ENCODE measurements at regions not wholly inside any gene's neighbourhood (a gene's known extent, or its start where the extent isn't known, plus 50 kb on each side); places are given as distances from the start of the nearest gene placed in this dataset.

DNA sequence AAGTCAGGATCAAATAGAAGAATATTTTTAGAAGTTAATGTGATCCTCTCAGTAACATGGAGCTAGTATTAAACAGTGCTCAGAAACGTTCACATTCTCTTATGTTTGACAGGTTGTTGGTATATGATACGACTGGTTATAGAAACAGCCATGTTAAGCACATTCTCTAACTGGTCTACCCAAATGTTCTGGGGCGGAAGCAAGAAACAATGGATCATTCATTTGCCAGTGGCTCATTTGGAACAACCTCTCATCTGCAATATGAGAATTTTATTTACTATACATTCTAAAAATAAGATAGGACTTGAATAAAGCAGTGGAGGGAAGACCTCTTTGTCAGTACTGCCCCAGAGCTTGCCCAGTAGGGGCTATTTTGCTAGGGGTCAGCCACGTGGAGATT, 167.1 kb upstream of the FAM98A start:
- H3K4me3 Mint-ChIP-seq, result no peak overlapping the region
- H3K9me3 Mint-ChIP-seq, result no peaks in the 10 kb centered on the region
- no peaks in the 10 kb centered on the region for H3K4me1 Mint-ChIP-seq

DNA sequence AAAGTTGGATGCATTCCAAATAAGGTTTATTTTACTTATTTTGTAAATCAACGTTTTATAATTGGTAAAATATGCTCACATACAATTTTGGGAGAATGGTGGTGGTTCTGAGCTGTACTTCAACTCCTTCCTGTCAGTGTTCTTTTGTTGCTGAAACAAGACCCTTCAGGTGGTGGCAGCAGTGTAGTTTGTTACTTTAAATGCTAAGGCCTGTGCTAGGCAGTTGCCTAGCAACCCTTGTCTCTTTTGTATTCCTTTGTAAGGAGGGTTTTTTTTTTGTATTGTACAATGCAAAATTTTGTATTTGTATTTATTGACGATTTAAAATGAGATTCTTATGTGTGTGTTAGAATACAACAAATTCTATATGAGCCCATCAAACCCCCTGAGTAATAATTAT, 166.0 kb upstream of the FAM98A start:
- intact Hi-C loops (cut with micrococcal nuclease), result no loop called here
- H3K4me1 Mint-ChIP-seq, result no peaks in the 10 kb centered on the region
- H3K36me3 Mint-ChIP-seq (ENCODE audit: low read depth), result no peaks in the 10 kb centered on the region
- no peak for ATAC-seq (ENCODE audit: low read depth)
- H3K4me3 Mint-ChIP-seq, result no peak overlapping the region
- POLR2A ChIA-PET, result no interaction called here
- H3K27ac Mint-ChIP-seq, result no peak overlapping the region
- TF ChIP-seq, protein P1, sequence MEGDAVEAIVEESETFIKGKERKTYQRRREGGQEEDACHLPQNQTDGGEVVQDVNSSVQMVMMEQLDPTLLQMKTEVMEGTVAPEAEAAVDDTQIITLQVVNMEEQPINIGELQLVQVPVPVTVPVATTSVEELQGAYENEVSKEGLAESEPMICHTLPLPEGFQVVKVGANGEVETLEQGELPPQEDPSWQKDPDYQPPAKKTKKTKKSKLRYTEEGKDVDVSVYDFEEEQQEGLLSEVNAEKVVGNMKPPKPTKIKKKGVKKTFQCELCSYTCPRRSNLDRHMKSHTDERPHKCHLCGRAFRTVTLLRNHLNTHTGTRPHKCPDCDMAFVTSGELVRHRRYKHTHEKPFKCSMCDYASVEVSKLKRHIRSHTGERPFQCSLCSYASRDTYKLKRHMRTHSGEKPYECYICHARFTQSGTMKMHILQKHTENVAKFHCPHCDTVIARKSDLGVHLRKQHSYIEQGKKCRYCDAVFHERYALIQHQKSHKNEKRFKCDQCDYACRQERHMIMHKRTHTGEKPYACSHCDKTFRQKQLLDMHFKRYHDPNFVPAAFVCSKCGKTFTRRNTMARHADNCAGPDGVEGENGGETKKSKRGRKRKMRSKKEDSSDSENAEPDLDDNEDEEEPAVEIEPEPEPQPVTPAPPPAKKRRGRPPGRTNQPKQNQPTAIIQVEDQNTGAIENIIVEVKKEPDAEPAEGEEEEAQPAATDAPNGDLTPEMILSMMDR (IDR thresholded peaks at IDR 0.05), result no peak
- CTCF ChIA-PET, result no interaction called here
- no peaks in the 10 kb centered on the region for H3K27me3 Mint-ChIP-seq
- no peaks in the 10 kb centered on the region for H3K9me3 Mint-ChIP-seq
- DNase-seq, result no peak

More for the DNA sequence above, 167.1 kb upstream of the FAM98A start:
- intact Hi-C loops (cut with micrococcal nuclease), result no loop called here
- Mint-ChIP-seq H3K27ac (no peak overlapping the region), H3K36me3 (ENCODE audit: low read depth) (no peaks in the 10 kb centered on the region), H3K27me3 (no peaks in the 10 kb centered on the region)
- ATAC-seq (ENCODE audit: low read depth) (no peak), DNase-seq (no peak)
- TF ChIP-seq, protein P1 (IDR thresholded peaks at IDR 0.05), result no peak
- ChIA-PET CTCF (no interaction called here), POLR2A (no interaction called here)

DNA sequence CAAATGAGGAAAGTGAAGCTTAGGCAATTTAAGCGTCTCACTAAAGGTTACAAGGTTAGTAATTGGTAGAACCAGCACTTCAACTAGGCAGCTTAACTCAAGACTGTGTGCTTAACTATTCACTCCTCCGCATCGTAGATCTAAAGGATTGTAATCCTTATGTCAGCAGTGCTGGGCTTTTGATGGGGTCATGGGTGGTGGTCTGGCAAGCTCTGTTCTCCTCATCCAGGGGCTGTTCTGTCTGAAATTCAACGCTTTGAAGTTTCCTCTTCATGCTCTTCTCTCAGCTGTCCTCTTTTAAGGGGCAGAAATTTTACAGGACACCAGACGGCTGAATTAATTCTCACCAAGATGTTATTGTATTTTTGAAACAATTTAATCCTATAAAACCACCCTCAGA, 165.5 kb upstream of the FAM98A start:
- H3K4me3 Mint-ChIP-seq, result no peak overlapping the region
- CTCF ChIA-PET, result no interaction called here
- H3K9me3 Mint-ChIP-seq, result no peaks in the 10 kb centered on the region
- H3K36me3 Mint-ChIP-seq (ENCODE audit: low read depth), result no peaks in the 10 kb centered on the region
- H3K4me1 Mint-ChIP-seq, result no peaks in the 10 kb centered on the region
- TF ChIP-seq, protein P1 (IDR thresholded peaks at IDR 0.05), result no peak
- ATAC-seq (ENCODE audit: low read depth) (no peak), DNase-seq (no peak)
- H3K27me3 Mint-ChIP-seq, result no peaks in the 10 kb centered on the region
- intact Hi-C loops (cut with micrococcal nuclease), result no loop called here
- POLR2A ChIA-PET, result no interaction called here
- no peak overlapping the region for H3K27ac Mint-ChIP-seq

DNA sequence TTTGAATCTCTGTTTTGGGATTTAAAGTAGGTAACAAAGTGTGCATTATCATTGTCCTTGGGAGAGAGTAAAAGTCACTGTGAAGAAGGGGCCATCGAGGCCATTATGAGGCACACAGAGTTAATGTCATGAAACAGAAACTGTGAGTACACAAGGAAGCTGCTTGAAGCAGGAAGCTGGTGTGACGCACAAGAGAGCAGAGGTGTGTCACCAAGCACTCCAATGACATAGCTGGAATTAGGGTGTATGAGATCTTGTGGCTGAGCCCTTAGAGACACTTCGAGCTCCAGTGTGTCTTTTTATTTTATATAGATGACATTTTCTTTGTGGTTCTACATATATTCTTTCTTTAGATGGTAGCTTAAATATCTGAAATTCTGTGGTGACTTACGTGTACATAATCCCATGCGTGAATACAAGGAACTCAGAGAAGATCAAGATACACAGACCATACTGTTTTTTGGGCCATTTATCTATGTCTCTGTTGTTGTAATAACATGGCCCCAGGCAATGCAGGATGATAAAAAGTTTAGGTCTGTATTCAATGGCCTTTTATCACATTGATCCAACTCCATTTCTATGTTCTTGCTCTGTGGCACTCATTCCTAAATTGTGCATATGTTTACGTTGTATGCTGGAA, 164.7 kb upstream of the FAM98A start:
- no peak for ATAC-seq (ENCODE audit: low read depth)
- Mint-ChIP-seq H3K36me3 (ENCODE audit: low read depth) (no peaks in the 10 kb centered on the region), H3K27ac (no peak overlapping the region), H3K4me1 (no peaks in the 10 kb centered on the region), H3K27me3 (no peaks in the 10 kb centered on the region), H3K9me3 (peaks cover 5% of the 10 kb centered on the region), H3K4me3 (no peak overlapping the region)
- POLR2A ChIA-PET, result no interaction called here
- intact Hi-C loops (cut with micrococcal nuclease), result no loop called here
- TF ChIP-seq, protein P1 (IDR thresholded peaks at IDR 0.05), result no peak
- no peak for DNase-seq
- CTCF ChIA-PET, result no interaction called here

DNA sequence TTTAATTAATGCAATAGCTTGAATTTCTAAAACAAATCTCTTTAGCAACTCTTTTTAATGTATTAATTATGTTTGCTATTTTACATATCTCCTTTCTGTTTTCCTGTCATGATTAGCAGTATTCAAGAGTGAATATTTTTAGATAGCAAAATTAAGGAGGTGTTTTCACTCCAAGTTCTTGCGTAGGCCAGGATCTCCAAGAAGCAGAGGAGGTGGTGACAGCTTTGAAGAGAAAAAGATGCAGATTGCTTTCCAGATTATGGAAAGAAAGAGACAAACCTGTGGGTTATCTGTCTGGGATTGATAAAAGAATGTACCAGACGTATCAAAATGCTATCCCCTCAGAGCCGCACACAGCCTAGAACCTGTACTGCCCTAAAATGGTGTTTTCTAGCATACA, 163.5 kb upstream of the FAM98A start:
- TF ChIP-seq, protein P1 (IDR thresholded peaks at IDR 0.05), result no peak
- ChIA-PET CTCF (no interaction called here), POLR2A (no interaction called here)
- Mint-ChIP-seq H3K27me3 (no peaks in the 10 kb centered on the region), H3K4me3 (no peak overlapping the region), H3K4me1 (no peaks in the 10 kb centered on the region), H3K9me3 (peaks cover 6% of the 10 kb centered on the region), H3K27ac (no peak overlapping the region), H3K36me3 (ENCODE audit: low read depth) (no peaks in the 10 kb centered on the region)
- intact Hi-C loops (cut with micrococcal nuclease), result no loop called here
- ATAC-seq (ENCODE audit: low read depth), result no peak
- no peak for DNase-seq

All from activated B cell treated with CpG ODN at 0.5 μM for 24 hours (primary cell).